ENCODE measurements at regions not wholly inside any gene's neighbourhood (a gene's known extent, or its start where the extent isn't known, plus 50 kb on each side); places are given as distances from the start of the nearest gene placed in this dataset. TPM values are rescaled to one million over a fixed set of nuclear protein-coding genes. Genes with fewer than 3 reads are reported as not detected.
"Not testable (repeated sequence)": the region's sequence is repeated elsewhere in the genome, so short reads cannot be mapped to it uniquely, and the experiment has no call there.

DNA sequence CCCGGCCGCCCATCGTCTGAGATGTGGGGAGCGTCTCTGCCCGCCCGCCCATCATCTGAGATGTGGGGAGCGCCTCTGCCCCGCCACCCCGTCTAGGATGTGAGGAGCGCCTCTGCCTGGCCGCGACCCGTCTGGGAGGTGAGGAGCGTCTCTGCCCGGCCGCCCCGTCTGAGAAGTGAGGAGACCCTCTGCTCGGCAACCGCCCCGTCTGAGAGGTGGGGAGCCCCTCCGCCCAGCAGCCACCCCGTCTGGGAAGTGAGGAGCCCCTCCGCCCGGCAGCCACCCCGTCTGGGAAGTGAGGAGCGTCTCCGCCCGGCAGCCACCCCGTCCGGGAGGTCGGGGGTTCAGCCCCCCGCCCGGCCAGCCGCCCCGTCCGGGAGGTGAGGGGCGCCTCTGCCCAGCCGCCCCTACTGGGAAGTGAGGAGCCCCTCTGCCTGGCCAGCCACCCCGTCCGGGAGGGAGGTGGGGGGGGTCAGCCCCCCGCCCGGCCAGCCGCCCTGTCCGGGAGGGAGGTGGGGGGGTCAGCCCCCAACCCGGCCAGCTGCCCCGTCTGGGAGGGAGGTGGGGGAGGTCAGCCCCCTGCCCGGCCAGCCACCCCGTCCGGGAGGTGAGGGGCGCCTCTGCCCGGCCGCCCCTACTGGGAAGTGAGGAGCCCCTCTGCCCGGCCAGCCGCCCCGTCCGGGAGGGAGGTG lies 54.9 kb upstream of the CACHD1 start:
- not testable (repeated sequence) for H3K79me1 ChIP-seq (replicated peaks; ENCODE audit: low read length, poor library complexity, severe bottlenecking); H4K8ac ChIP-seq (ENCODE audit: low read length); H3K4me1 ChIP-seq (ENCODE audit: control insufficient read depth, insufficient read depth, low read depth, low read length); H3K27me3 ChIP-seq (ENCODE audit: control insufficient read depth in 1 of 2, insufficient read depth in 1 of 2, low read length in 2 of 2); H3K23ac ChIP-seq (ENCODE audit: low read length in 2 of 2); H2AFZ ChIP-seq (ENCODE audit: low read depth, low read length); H3K9ac ChIP-seq (ENCODE audit: low read length); H3K27ac ChIP-seq (ENCODE audit: low read length, poor library complexity, severe bottlenecking); H3K9me3 ChIP-seq (ENCODE audit: control insufficient read depth, low read length); DNase-seq; H3K36me3 ChIP-seq (ENCODE audit: control insufficient read depth in 1 of 2, insufficient read depth in 2 of 2, low read depth in 1 of 2, low read length in 2 of 2); H3K18ac ChIP-seq (ENCODE audit: low read depth in 1 of 2, low read length in 2 of 2); H3K4me2 ChIP-seq (ENCODE audit: low read length, poor library complexity, severe bottlenecking); H2BK120ac ChIP-seq (ENCODE audit: low read depth, low read length); H2BK15ac ChIP-seq (ENCODE audit: low read depth, poor library complexity, severe bottlenecking); H4K91ac ChIP-seq (ENCODE audit: low read length); H3K4ac ChIP-seq (ENCODE audit: low read depth in 1 of 2, low read length in 2 of 2); H2BK5ac ChIP-seq (ENCODE audit: low read depth, low read length, poor library complexity, severe bottlenecking); H3K4me3 ChIP-seq (ENCODE audit: insufficient read depth in 1 of 2, low read depth in 1 of 2, low read length in 2 of 2); H3K14ac ChIP-seq (ENCODE audit: low read length in 2 of 2); H2BK12ac ChIP-seq (ENCODE audit: low read length in 2 of 2); H2AK5ac ChIP-seq (ENCODE audit: low read length, severe bottlenecking)
- 98% methylated on average over 30 of the region's 56 CpGs for WGBS

DNA sequence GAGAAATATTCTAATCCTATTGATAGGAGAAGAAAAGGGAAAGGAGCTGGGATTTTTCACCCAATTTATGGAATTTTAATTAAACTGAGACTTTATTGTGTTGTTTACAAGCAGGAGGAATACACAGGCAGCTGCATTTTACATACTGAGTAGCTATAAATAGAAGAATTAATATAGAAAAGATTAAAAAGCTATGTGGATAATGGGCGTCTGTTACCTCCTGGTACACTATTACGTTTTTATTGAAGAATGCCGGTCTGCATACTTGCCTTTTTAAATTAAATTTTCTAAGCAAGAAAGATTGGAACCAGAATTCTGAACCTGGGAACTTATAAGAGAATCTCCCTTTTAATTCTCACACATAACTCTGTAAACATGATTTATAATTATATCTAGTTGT lies 52.1 kb upstream of the CACHD1 start:
- H2BK12ac ChIP-seq (ENCODE audit: low read length in 2 of 2), result no peak overlapping the region
- no peak overlapping the region for H3K4me3 ChIP-seq (ENCODE audit: insufficient read depth in 1 of 2, low read depth in 1 of 2, low read length in 2 of 2)
- DNase-seq, result no peak
- H2AK5ac ChIP-seq (ENCODE audit: low read length, severe bottlenecking), result no peak overlapping the region
- no peak overlapping the region for H3K14ac ChIP-seq (ENCODE audit: low read length in 2 of 2)
- H3K4me2 ChIP-seq (ENCODE audit: low read length, poor library complexity, severe bottlenecking), result no peak overlapping the region
- no peaks in the 10 kb centered on the region for H3K36me3 ChIP-seq (ENCODE audit: control insufficient read depth in 1 of 2, insufficient read depth in 2 of 2, low read depth in 1 of 2, low read length in 2 of 2)
- H4K91ac ChIP-seq (ENCODE audit: low read length), result no peak overlapping the region
- H2BK120ac ChIP-seq (ENCODE audit: low read depth, low read length), result no peak overlapping the region
- H3K9ac ChIP-seq (ENCODE audit: low read length), result no peak overlapping the region
- H4K8ac ChIP-seq (ENCODE audit: low read length), result no peak overlapping the region
- H3K23ac ChIP-seq (ENCODE audit: low read length in 2 of 2), result no peak overlapping the region
- no peak overlapping the region for H3K18ac ChIP-seq (ENCODE audit: low read depth in 1 of 2, low read length in 2 of 2)
- H3K9me3 ChIP-seq (ENCODE audit: control insufficient read depth, low read length), result no peaks in the 10 kb centered on the region
- H3K4ac ChIP-seq (ENCODE audit: low read depth in 1 of 2, low read length in 2 of 2), result no peak overlapping the region
- H3K79me1 ChIP-seq (replicated peaks; ENCODE audit: low read length, poor library complexity, severe bottlenecking), result no peaks in the 10 kb centered on the region
- H3K27me3 ChIP-seq (ENCODE audit: control insufficient read depth in 1 of 2, insufficient read depth in 1 of 2, low read length in 2 of 2), result peaks cover 0 to 3% of the 10 kb centered on the region in 2 experiments
- H3K27ac ChIP-seq (ENCODE audit: low read length, poor library complexity, severe bottlenecking), result no peak overlapping the region
- no peak overlapping the region for H2BK15ac ChIP-seq (ENCODE audit: low read depth, poor library complexity, severe bottlenecking)
- no peaks in the 10 kb centered on the region for H3K4me1 ChIP-seq (ENCODE audit: control insufficient read depth, insufficient read depth, low read depth, low read length)
- H2AFZ ChIP-seq (ENCODE audit: low read depth, low read length), result no peak overlapping the region
- H2BK5ac ChIP-seq (ENCODE audit: low read depth, low read length, poor library complexity, severe bottlenecking), result no peak overlapping the region
- 93% methylated on average over 2 of the region's 3 CpGs for WGBS

Small RNA genes in the stretch of these regions (small RNA-seq; reads per million reads assigned to genes)
- not detected for gene RNU7-62P (ENCODE audit: low read depth)

Measured in mesenchymal stem cell (in vitro differentiated cells and primary cell).